HG02798 (cell line): ENCODE measurements at regions not wholly inside any gene's neighbourhood (a gene's known extent, or its start where the extent isn't known, plus 50 kb on each side); places are given as distances from the start of the nearest gene placed in this dataset.
"Not testable (repeated sequence)": the region's sequence is repeated elsewhere in the genome, so short reads cannot be mapped to it uniquely, and the experiment has no call there.

Experiments used
- ATAC-seq: cut with Tn5 transposase; IDR thresholded peaks from one replicate; pipeline ENCODE4 v1.9.1; 2021; ENCODE audit warnings: mild to moderate bottlenecking; ENCODE audit not compliant: unreplicated experiment, poor library complexity

DNA sequence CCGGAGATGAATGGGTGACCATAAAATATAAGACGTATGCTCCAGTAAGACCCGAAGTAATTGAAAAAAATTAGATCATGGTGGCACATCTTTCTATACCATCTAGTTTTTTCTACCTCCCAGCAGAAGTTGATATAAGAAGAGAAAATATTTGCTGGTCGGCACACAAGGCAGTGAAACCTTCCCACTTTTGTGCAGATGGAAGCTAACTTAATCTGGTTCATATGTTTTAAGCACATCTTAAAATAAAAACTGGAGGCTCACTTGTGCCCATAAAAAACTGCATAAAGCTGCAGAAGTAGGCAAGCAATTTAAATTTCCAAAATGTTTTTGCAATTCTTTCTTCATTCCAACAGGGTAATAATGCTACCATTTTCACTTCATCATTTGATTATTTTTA, 449.2 kb downstream of the CNTN3 start:
- no peak for ATAC-seq

DNA sequence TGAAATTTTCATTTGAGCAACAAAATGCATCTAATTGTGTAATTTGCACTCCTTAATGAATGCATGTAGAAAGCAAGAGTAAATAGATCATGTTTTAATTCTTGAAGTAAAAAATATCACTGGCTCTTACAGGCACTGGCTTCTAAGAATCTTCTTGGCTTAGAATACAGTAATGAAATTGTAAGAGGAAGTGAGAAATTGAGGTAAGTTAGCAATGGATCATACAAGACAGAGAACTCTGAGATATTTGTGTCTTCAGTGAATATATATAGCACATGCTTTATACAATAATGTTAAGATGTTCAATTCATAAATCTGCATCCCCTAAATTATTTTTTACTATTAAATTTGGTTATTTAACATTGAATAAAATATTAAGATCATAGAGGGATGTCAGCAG, 465.0 kb downstream of the CNTN3 start:
- no peak for ATAC-seq

DNA sequence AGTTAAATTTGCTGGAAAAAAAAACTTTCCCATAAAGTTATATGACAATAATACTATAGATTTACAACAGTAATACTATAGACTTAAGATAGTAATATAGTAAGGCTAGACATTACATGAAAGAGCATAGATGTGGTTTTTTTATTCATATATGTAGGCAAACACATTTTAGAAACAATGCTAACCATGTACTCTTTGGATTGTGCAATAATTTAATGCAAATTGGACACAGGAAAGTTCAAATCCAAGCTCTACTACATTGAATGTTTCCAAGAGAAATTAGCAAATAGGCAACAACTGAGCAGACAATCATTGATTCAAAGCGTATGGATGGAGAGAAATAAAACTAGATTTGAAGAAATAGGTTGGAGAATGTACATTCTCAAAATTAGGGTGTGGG, 469.2 kb downstream of the CNTN3 start:
- ATAC-seq: no peak

DNA sequence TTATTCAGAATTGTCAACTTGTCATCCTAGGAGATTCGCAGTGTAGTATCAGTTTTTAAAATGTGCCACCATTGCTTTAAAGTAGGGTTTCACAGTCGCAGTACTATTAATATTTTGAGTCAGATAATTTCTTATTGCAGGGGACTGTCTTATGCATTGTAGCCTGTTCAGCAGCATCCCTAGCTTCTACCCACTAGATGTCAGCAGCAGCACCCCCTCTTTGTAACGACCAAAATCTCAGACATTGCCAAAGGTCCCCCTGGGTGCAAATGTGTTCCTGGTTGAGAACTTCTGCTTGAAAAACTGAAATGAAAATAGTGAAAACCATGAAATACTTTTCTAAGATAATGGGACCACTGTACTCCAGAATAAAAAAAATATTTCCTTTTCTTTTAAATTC, 474.8 kb downstream of the CNTN3 start:
- no peak for ATAC-seq

DNA sequence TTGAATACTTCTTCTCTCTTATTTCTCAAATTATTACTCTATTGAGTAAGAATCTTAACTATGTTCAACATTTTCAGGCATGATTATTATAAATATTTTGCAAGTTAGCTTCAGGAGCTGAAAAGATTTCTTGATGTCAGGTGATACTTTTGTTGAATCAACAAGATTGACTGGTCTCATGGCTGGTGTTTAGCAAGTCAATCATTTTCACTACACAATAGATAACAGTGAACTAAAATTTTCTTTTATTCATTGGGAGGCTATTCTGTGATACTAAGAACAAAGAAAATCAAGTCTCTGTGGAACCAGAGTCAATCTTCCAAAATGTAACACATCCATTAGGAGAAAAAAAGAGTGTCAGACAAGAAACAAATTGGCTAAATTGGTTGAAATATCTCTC, 476.7 kb downstream of the CNTN3 start:
- ATAC-seq: no peak

DNA sequence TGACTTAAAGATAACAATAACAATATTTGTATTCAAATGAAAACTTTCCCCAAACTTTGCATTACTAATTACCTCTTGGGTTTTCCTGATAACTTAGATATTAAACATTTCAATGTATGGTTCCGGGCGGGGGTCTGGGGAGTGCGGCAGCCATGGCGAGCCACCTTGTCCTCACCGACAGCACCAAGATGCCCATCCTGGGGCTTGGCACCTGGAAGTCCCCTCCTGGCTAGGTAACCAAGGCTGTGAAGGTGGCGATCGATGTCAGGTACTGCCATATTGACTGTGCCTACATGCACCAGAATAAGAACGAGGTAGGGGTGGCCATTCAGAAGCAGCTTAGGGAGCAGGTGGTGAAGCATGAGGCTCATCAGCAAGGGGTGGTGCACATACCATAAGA, 478.7 kb downstream of the CNTN3 start:
- ATAC-seq: no peak

DNA sequence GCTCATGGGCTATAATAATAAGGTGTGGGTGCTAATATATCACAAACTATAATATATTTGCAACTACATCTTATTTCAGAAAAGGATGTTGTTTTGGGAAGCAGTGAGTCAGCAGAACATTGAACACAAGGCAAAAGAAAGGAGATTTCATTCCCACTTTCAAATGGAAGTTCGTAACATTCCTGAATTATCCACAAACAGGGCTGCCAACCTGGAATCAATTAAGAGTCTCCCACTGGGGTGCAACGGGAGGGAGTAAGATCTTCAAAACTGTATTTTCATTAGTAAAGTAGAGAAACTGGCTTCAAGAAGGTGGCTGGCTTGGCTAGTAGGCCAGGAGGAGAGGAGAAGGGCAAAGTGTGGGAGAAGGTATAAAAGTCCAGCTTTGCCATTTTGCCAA, 479.6 kb downstream of the CNTN3 start:
- ATAC-seq: no peak

DNA sequence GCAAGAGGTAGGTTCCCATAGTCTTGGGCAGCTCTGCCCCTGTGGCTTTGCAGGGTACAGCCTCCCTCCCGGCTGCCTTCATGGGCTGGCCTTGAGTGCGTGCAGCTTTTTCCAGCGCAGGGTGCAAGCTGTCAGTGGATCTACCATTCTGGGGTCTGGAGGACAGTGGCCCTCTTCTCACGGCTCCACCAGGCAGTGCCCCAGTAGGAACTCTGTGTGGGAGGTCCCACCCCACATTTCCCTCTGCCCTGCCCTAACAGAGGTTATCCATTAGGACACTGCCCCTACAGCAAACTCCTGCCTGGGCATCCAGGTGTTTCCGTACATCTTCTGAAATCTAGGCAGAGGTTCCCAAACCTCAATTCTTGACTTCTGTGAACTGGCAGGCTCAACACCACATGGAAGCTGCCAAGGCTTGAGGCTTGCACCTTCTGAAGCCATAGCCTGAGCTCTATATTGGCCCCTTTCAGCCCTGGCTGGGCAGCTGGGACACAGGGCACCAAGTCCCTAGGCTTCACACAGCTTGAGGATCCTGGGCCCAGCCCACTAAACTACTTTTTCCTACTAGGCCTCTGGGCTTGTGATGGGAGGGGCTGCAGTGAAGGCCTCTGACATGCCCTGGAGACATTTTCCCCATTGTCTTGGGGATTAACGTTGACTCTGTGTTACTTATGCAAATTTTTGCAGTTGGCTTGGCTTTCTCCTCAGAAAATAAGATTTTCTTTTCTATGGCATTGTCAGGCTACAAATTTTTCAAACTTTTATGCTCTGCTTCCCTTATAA, 482.7 kb downstream of the CNTN3 start:
- not testable (repeated sequence) for ATAC-seq

DNA sequence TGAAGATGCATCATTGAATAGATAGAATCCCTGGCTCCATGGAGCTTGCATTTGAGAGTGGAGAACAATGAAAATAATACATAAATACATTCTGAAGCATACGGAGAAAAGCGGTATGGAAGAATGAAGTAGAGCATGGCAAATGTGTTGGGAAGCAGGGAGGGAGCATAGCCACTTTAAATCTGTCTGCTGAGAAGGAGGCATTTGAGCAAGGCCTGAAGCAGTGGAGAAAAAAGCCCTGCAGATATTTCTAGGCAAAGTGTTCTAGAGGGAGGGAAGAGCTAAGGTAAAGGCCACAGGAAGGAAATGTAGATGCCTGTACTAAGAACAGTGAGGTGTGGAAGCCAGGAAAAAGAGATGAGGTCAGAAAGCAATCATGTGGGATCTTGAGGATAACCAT, 484.8 kb downstream of the CNTN3 start:
- no peak for ATAC-seq

DNA sequence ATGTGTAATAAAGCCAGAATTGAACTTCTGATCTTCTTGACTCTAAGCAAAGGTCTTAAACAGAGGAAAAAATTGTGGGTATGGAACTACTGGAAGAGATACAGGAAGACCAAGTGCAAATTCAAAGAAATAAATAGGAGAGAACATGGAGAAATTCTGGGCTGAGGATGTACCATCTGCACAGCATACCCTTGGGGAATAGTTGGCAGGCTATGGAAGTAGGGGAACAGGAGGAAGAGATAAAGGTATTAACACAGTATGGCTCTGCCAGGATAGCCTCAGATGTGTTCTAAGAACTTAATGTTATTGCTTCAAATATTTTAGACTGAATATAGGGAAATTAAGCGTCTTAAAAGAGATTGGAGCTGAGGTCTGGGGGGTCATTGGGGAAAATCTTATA, 485.4 kb downstream of the CNTN3 start:
- no peak for ATAC-seq

DNA sequence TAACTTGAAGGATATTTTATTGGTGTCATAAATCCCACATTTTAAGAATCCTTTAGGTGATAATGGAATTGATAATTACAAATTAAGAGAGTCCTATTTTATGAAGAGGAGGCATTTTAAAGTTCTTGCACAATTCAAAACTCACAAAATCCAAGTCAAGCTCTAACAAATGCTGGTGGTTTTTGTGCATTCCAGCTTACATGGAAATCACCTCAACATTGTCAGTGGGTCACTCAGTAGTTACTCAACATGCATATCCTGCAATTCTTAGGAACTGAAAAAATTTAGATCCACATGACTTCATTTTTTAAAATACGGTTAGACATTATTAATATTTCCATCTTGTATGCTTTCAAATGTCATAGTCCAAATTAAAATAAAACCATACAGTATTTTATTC, 487.2 kb downstream of the CNTN3 start:
- no peak for ATAC-seq

DNA sequence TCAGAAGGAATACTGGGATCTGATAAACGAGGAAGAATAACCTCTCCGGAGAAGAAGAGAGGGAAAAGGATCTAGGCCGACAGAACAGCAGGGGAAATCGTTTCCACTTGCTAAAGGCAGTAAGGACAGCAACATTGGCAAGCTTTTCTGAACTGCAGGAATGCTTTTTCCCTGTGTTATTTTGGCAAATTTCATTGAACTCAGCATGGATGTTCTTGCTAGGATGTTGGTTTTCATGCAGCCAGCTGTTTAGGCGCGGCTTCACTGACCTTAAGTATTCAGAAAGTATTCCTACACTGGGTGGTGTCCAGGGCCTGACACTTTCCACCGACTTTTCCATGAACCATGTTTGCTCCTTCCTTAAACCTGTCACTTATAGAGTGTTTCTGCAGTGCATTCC, 489.7 kb downstream of the CNTN3 start:
- ATAC-seq: no peak

DNA sequence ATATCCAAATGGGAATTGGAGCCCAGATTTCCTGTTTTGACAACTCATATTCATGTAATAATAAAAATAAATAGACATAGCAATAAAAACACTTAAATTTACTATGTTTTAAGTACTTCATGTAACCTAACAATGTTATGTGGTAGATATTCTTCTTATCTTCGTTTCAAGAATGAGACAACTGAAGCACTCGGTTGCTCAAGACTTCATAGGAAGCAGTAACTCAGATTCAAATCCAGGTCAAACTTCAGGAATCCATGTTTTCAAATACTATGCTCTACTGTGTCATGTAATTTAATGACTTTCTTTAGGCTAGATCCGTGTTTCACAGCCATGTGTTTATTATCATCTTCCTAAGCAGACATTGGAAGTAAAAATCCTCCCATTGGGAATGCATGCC, 492.2 kb downstream of the CNTN3 start:
- no peak for ATAC-seq

DNA sequence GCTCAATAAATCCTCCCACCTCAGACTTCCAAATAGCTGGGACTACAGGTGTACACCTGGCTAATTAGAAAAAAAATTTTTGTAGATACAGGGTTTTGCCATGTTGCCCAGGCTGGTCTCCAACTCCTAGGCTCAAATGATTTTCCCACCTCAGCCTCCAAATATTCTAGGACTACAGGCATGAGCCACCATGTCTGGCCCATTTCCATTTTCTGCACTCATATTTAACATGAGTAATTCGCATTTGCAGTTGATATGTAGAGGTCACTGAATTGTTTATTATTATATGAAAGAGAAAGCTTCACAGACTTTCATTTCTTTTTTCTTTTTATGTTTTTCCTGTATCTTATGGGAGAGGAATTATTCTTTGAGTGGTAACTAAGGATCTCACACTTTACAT, 492.7 kb downstream of the CNTN3 start:
- no peak for ATAC-seq

DNA sequence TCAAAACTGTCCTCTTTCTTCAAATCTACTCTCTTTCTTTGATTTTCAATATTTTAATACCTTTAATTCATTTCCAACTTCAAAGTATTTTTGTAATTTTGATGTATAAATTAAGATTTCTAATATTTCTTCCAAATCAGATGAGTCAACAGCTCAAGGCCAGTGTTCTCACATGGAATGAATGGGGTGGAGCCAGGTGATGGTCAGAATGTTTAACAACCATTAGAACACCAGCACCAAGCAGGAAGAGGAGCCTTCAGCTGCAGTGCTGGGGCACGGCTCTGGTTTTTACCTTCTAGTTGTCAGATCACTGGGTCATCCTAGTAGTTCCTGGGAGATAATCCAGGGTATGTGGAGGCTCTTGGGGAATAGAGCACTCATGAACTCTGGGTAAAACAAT, 494.5 kb upstream of the PDZRN3 start:
- ATAC-seq: no peak

DNA sequence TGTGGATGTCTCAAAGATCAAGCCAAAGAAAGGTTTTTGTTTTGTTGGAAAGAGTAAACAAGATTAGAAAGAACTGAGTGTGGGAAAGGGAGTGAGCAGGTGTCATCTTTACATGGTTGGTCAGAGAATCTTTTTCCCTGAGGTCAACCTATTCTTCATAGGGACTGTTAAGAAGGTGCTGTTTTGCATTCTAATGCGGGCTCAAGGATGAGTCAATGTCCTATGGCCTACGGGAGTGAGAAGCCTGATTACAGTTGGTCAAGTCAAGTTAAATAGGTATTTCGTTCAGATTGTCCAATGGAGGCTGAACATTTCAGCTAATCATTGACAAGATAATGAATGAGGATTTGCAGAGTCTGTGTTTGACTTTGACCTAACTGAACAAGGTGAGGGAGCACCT, 491.2 kb upstream of the PDZRN3 start:
- ATAC-seq: no peak

DNA sequence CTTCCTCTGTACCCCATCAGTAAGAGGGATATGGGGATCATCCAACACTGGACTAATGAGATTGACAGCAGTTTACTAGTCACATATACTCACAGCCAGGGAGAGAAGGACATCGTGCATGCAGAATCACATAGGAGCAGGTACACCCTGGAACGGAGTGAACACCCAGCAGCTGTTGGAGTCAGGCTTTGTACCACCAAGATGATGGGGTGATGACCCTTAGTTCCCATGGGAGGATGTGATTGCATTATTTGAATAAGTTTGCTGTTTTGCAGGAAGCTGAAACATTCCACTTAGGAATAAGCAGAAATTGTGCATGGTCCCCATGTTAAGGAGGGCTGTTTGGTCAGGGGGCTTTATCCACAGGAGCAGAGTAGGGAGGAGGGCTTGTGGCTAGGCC, 482.7 kb upstream of the PDZRN3 start:
- no peak for ATAC-seq

DNA sequence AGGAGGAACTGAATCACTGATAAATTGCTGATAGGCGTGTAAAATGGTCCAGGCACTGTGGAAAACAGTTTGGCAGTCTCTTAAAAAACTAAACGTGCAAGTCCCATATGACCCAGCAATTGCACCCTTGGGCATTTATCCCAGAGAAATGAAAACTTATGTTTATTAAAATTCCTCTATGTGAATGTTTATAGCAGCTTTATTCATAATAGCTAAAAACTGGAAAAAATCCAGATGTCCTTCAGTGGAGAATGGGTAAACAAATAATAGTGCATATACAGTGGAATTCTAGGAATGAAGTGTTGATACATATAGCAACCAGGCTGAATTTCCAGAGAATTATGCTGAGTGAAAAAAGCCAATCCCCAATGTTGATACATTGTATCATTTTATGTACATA, 482.2 kb upstream of the PDZRN3 start:
- ATAC-seq: no peak

DNA sequence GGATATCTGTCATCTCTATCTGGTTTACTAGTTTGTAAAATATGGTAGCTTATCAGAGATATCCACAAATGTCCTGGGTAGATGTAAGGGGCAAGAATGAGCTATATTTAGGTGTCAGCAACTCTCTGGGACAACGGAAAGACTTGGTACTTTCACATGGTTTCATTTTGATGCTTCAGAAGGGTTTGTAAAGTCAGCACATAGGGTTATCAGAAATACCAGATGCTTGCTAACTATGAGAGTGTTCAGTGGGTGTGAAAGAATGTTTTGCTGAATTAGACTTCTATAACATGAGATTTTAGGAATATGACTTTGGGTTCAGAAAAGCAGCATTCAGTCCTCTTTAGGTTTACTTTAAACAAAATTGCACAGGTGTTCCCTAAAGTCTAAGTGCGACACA, 466.5 kb upstream of the PDZRN3 start:
- no peak for ATAC-seq

DNA sequence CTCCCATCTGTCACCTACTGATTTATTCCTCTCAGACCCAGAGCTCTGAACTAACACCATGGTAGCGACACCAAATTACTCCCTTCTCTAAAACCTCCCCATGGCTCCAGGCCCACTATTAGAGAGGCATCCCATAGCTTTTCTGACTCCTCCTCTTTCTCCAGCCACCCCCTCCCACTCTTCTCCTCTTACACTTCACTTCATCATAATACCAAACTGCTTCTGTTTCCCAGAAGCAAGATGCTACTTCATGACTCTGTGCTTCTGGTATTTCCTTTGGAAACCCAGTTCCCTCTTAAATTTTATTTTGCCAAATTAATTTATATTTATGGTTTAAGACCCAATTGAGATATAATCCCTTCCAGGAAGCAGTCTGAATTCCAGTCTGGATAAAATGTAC, 465.1 kb upstream of the PDZRN3 start:
- ATAC-seq: no peak

DNA sequence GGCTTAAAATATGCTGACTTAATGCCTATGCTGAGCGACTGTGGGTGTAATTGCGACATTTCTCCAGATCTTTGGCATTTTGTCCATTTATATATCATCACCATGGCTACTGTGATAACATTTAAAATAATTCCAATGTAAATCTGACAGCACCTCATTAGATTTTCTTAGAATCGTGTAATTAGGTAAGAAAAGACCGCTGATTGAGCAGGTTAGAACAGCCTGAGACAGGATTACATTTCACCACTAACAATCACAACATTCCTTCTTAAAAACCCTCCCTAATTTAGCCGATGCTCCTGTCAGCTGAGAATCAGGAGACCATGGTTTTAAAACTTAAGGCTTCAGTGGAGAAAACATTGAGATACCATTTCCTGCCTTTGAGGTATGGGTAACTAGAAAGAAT, 455.3 kb upstream of the PDZRN3 start:
- no peak for ATAC-seq

DNA sequence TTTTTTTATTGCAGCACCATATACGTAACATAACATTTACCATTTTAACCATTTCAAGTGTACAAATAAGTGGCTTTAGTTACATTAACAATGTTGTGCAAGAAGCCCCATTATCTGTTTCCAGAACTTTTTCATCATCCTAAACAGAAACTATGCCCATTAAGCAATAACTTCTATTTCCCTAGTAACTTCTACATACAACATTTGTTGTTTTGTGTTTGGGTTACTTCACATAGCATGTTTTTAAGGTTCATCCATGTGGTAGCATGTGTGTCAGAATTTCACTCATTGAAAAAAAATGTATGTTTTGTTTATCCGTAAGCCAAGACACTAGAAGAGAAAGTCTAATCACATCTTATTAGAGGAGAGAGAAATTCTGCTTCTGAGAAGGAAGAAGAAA, 450.5 kb upstream of the PDZRN3 start:
- no peak for ATAC-seq

DNA sequence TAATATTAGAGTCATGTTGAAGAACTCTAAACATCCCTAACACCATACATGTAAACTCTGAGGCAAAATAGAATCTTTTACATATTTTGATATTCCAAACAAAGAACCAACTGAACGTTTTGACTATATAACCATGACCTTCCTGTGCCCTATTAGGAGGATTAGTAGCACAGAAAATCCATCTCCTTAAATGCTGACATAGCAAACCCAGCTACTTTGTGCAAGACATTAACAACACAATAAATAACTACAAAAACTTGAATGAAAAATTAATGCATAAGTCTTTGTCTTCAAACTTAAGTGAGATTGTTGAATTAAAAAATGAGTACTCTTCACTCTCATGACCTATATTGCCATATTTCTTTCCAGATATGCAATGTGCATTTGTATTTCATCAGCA, 450.0 kb upstream of the PDZRN3 start:
- no peak for ATAC-seq
